Left colon (tissue), 2 donors: ENCODE measurements at regions not wholly inside any gene's neighbourhood (a gene's known extent, or its start where the extent isn't known, plus 50 kb on each side); places are given as distances from the start of the nearest gene placed in this dataset.

Source experiments
- ATAC-seq: fragments of 200-7000 bp; cut with Tn5 transposase; one replicate; pipeline ENCODE4 v1.9.1; 2020; ENCODE audit warnings: mild to moderate bottlenecking, moderate library complexity
- DNase-seq, 2 donors: peaks; one replicate each; pipeline ENCODE4 v3.0.0-alpha.2; 2020
- intact Hi-C, 2 donors: fragments of 100-400 bp; cut with DNase I in 1 of 2; cut with micrococcal nuclease in 1 of 2; formaldehyde crosslinking; loops; one replicate each; pipeline versions ENCODE4 v1.11.2 to v1.14.0; 2022; cut with DNase I, micrococcal nuclease
- donor health status: DM: no; HTN: no; CAD: no.
- donor health status: DM: yes; HTN: yes; CAD: no.

GRCh38 chr10:83960125-83960524, 179.2 kb upstream of the GHITM start:
- intact Hi-C loops, result no loop called here
- no peak for ATAC-seq
- no peak for DNase-seq

- DNase-seq, result no peak
- intact Hi-C loops, result no loop called here
- ATAC-seq, result no peak
Observed at GRCh38 chr10:83961620-83962019, 177.7 kb upstream of the GHITM start.

GRCh38 chr10:83963446-83963845, 175.9 kb upstream of the GHITM start:
- intact Hi-C loops, result no loop called here
- ATAC-seq, result no peak
- DNase-seq, result no peak

GRCh38 chr10:83965473-83965872, 173.8 kb upstream of the GHITM start:
- intact Hi-C loops, result no loop called here
- ATAC-seq (peak; percentile 39), DNase-seq (no peak)

GRCh38 chr10:83968052-83968451, 171.3 kb upstream of the GHITM start:
- DNase-seq (no peak), ATAC-seq (no peak)
- intact Hi-C loops, result no loop called here

GRCh38 chr10:83978681-83979383, 160.5 kb upstream of the GHITM start:
- DNase-seq, result no peak
- intact Hi-C loops, result no loop called here

GRCh38 chr10:83982812-83983211, 156.5 kb upstream of the GHITM start:
- ATAC-seq, result no peak
- intact Hi-C loops, result no loop called here
- no peak for DNase-seq

More at GRCh38 chr10:83978681-83979383, 160.5 kb upstream of the GHITM start:
- peak; percentile 86 for ATAC-seq

GRCh38 chr10:83983578-83984255, 155.6 kb upstream of the GHITM start:
- intact Hi-C loops, result no loop called here
- DNase-seq, result no peak
- no peak for ATAC-seq

- intact Hi-C loops, result no loop called here
- ATAC-seq, result no peak
Observed at GRCh38 chr10:83984256-83984640, 155.1 kb upstream of the GHITM start.

GRCh38 chr10:83986800-83987199, 152.5 kb upstream of the GHITM start:
- intact Hi-C loops, result no loop called here
- DNase-seq (no peak), ATAC-seq (no peak)

More at GRCh38 chr10:83984256-83984640, 155.1 kb upstream of the GHITM start:
- DNase-seq, result no peak

- intact Hi-C loops, result no loop called here
- DNase-seq, result no peak
- ATAC-seq, result no peak
Observed at GRCh38 chr10:83987216-83987615, 152.1 kb upstream of the GHITM start.

- ATAC-seq (no peak), DNase-seq (no peak)
- intact Hi-C loops, result no loop called here
Observed at GRCh38 chr10:83988435-83988834, 150.9 kb upstream of the GHITM start.

- DNase-seq (no peak), ATAC-seq (no peak)
- intact Hi-C loops, result no loop called here
Observed at GRCh38 chr10:83990126-83990525, 149.2 kb upstream of the GHITM start.

GRCh38 chr10:83991986-83992753, 147.1 kb upstream of the GHITM start:
- intact Hi-C loops, result no loop called here
- ATAC-seq, result peak; percentile 48
- DNase-seq, result peak in 1 of 2 donors; percentile 29

- DNase-seq (no peak), ATAC-seq (peak; percentile 87)
- intact Hi-C loops, result no loop called here
Observed at GRCh38 chr10:83994325-83994724, 145.0 kb upstream of the GHITM start.

GRCh38 chr10:83995738-83996331, 143.5 kb upstream of the GHITM start:
- ATAC-seq (peak; percentile 66), DNase-seq (no peak)
- intact Hi-C loops, result no loop called here

GRCh38 chr10:84004221-84004620, 135.1 kb upstream of the GHITM start:
- intact Hi-C loops, result no loop called here
- ATAC-seq (peak; percentile 98), DNase-seq (peak; percentile 17 to 39)

- ATAC-seq (no peak), DNase-seq (no peak)
- intact Hi-C loops, result no loop called here
Observed at GRCh38 chr10:84005403-84005802, 133.9 kb upstream of the GHITM start.

GRCh38 chr10:84007482-84007881, 131.8 kb upstream of the GHITM start:
- ATAC-seq, result no peak
- no peak for DNase-seq
- intact Hi-C loops, result no loop called here

GRCh38 chr10:84008878-84009277, 130.4 kb upstream of the GHITM start:
- ATAC-seq (no peak), DNase-seq (peak in 1 of 2 donors; percentile 65)
- intact Hi-C loops, result no loop called here
